HG03108 (cell line): ENCODE measurements at regions not wholly inside any gene's neighbourhood (a gene's known extent, or its start where the extent isn't known, plus 50 kb on each side); places are given as distances from the start of the nearest gene placed in this dataset.

Experiments
- ATAC-seq: cut with Tn5 transposase; IDR thresholded peaks from one replicate; pipeline ENCODE4 v1.9.1; 2021; ENCODE audit warnings: moderate library complexity; ENCODE audit not compliant: unreplicated experiment

DNA sequence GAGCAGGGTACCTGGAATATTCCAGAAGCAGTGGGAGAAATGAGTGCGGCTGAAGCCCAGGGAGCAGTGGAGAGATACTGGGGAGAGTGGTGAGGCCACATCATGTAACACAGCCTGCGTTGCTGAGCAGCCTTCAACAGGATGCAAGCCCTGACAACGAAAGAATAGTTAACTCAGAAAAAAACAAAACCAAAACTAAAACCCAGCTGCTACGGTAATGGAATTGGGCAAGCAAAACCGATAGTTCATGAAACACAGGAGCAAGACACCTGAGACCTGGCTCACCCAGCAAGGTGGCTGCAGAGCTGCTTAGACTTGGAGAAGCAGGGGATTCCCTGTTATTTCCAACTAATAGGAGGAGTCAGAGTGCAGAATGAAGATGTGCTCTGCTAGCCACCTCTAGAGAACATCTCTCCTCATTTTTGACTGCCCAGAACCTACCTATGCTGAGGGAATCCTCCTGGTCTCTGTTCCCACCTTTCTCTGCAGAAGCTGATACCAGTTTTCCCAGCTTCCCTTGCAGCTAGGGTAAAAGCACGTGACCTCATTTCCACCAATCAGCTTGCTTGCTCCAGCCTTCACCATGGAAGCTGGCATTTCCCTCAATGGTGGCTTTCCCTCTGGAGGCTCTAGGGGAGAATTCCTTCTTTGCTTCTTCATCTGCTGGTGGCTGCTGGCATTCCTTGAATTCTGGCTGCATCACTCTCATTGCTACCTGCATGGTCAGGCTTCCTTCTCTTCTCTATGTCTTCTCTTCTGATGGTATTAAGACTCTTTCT is 59.4 kb upstream of the XYLT1 start:
- peak; percentile 84 for ATAC-seq

- ATAC-seq = no peak
Observed at GRCh38 chr16:17526956-17527937, 56.5 kb upstream of the XYLT1 start.

DNA sequence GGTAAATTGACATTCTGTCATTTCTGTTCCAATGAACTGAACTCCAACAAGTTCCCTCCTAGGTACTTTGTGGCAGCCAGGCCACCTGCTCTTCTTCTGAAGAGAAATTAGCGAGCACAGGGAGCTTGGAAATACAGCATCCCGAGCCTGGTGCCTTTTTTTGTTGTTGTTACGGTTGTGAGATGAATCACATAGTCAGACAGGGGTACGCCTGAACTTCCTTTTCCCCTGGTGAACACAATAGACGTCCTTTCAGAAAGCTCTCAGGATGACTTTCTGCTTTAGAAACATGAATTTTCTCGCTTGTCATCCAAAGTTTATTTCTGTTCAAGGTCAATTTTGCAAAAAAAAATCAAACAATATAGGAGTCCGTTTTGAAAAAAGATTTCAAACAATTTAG is 53.9 kb upstream of the XYLT1 start:
- no peak for ATAC-seq

- ATAC-seq = no peak
Observed at GRCh38 chr16:17520561-17520960, 49.8 kb upstream of the XYLT1 start.
